ENCODE measurements at regions not wholly inside any gene's neighbourhood (a gene's known extent, or its start where the extent isn't known, plus 50 kb on each side); places are given as distances from the start of the nearest gene placed in this dataset.

DNA sequence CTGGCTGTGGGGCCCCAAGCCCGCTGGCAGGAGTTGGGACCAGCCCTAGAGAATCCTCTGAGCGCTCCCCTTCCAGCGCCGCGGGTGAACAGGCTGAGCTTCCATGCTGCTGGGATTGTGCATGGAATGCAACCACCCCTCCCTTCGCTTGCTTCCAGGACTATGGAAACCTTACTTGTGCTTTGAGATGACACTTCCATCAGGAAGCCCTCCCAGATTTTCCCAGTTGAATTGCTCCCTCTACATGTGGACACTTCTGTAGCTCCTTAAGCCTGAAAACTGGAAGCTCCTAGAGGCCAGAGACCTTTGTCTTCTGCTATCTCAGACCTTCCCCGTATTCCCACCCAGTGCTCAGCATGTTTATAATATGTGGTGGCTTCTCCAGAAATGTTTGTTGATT lies 213.2 kb upstream of the RPL38 start (continued):
- TF ChIP-seq, protein P1, sequence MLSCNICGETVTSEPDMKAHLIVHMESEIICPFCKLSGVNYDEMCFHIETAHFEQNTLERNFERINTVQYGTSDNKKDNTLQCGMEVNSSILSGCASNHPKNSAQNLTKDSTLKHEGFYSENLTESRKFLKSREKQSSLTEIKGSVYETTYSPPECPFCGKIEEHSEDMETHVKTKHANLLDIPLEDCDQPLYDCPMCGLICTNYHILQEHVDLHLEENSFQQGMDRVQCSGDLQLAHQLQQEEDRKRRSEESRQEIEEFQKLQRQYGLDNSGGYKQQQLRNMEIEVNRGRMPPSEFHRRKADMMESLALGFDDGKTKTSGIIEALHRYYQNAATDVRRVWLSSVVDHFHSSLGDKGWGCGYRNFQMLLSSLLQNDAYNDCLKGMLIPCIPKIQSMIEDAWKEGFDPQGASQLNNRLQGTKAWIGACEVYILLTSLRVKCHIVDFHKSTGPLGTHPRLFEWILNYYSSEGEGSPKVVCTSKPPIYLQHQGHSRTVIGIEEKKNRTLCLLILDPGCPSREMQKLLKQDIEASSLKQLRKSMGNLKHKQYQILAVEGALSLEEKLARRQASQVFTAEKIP (CRISPR knock-in tag; IDR thresholded peaks at IDR 0.05; ENCODE audit: borderline replicate concordance) = no peak
- TF ChIP-seq ZSCAN9 (CRISPR knock-in tag; IDR thresholded peaks at IDR 0.05; ENCODE audit: borderline replicate concordance) = no peak

DNA sequence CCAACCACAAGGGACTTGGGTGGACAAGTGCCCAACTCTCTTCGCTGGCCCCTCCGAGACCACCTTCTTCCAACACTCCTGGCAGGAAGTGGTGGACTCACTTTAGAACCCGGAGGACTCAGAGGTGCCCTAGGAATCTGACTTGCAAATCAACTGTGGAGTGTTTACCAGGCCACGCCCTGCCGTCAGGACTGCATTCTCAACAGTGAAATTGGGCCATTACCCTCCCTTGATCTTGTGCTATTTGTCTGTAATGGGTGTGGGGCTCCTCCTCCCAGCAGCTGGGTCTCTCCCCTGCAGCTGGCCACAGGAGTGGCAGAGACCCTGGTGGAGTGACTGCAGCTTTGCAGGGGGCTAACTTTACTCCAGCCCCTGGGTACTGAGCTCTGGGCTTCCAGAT lies 212.2 kb upstream of the RPL38 start:
- DNase-seq (ENCODE audit: low spot score) (no peak), ATAC-seq (no peak), FAIRE-seq (no peak)
- no peak overlapping the region for H3K27ac ChIP-seq (ENCODE audit: extremely low read length, insufficient read depth, low read length)
- no peak overlapping the region for H2AFZ ChIP-seq (ENCODE audit: low read length)
- TF ChIP-seq ZNF468 (CRISPR knock-in tag; IDR thresholded peaks at IDR 0.05) = no peak
- TF ChIP-seq NFYC (CRISPR knock-in tag; IDR thresholded peaks at IDR 0.05) = no peak
- TF ChIP-seq ZNF782 (CRISPR knock-in tag; IDR thresholded peaks at IDR 0.05; ENCODE audit: borderline replicate concordance) = no peak
- no peak for TF ChIP-seq GTF3A (CRISPR knock-in tag; conservative IDR thresholded peaks at IDR 0.05)
- no peak for TF ChIP-seq ZFP82 (CRISPR knock-in tag; IDR thresholded peaks at IDR 0.05; ENCODE audit: borderline replicate concordance)
- no peak for TF ChIP-seq KLF11 (CRISPR knock-in tag; IDR thresholded peaks at IDR 0.05)
- TF ChIP-seq ZNF547 (CRISPR knock-in tag; IDR thresholded peaks at IDR 0.05) = no peak
- no peak for TF ChIP-seq ETV6 (CRISPR knock-in tag; conservative IDR thresholded peaks at IDR 0.05)
- TF ChIP-seq ZNF317 (CRISPR knock-in tag; IDR thresholded peaks at IDR 0.05) = no peak
- no peak for TF ChIP-seq ZSCAN9 (CRISPR knock-in tag; IDR thresholded peaks at IDR 0.05; ENCODE audit: borderline replicate concordance)
- no peak for TF ChIP-seq ZNF431 (CRISPR knock-in tag; IDR thresholded peaks at IDR 0.05; ENCODE audit: borderline replicate concordance, low read depth)
- no peak for TF ChIP-seq ZNF264 (CRISPR knock-in tag; IDR thresholded peaks at IDR 0.05)
- no peak for TF ChIP-seq ATF7 (IDR thresholded peaks at IDR 0.05)
- TF ChIP-seq ATF7 (CRISPR knock-in tag; IDR thresholded peaks at IDR 0.05) = no peak
- TF ChIP-seq IKZF5 (CRISPR knock-in tag; IDR thresholded peaks at IDR 0.05) = no peak
- TF ChIP-seq ARNT (IDR thresholded peaks at IDR 0.05) = no peak
- ChIA-PET CTCF (ENCODE audit: low intra/inter-chr PET ratio, low total read pairs) (no interaction called here), POLR2A (no interaction called here)
- intact Hi-C loops (cut with micrococcal nuclease; ENCODE audit: unreplicated experiment) (no loop called here), in situ Hi-C loops (cut with HindIII; ENCODE audit: extremely low pct_ligation_motif_present, low pct_unique_long_range_greater_than_20kb) (no loop called here)
- no peak overlapping the region for H3K4me2 ChIP-seq (ENCODE audit: low read depth, low read length)
- no peaks in the 10 kb centered on the region for H3K9me3 ChIP-seq (ENCODE audit: low read length)
- WGBS (ENCODE audit: low lambda C conversion rate) = 21% methylated on average over 4 of the region's 5 CpGs
- H3K27me3 ChIP-seq (ENCODE audit: control insufficient read depth in 1 of 2, insufficient read depth in 2 of 2, low read length in 2 of 2) = peaks cover 10 to 58% of the 10 kb centered on the region in 2 experiments
- H3K9ac ChIP-seq (ENCODE audit: insufficient read depth, low read depth, low read length) = no peak overlapping the region
- H4K20me1 ChIP-seq (ENCODE audit: insufficient read depth, low read length) = no peaks in the 10 kb centered on the region; the same call in 1 of the 2 replicates
- no peaks in the 10 kb centered on the region for H3K79me2 ChIP-seq (ENCODE audit: insufficient read depth, low read length)
- H3K4me1 ChIP-seq (ENCODE audit: insufficient read depth, low read length) = no peaks in the 10 kb centered on the region
- H3K36me3 ChIP-seq (replicated peaks in 1 of 2; ENCODE audit: control insufficient read depth in 1 of 2, insufficient read depth in 2 of 2, low read length in 2 of 2) = no peaks in the 10 kb centered on the region
- no peak overlapping the region for H3K4me3 ChIP-seq (replicated peaks in 1 of 3; ENCODE audit: insufficient read depth in 1 of 3, low read depth in 2 of 3, low read length in 3 of 3)
- no TSS peak for BruUV-seq (replicated peaks)

All from HepG2 (cell line).